ENCODE measurements at regions not wholly inside any gene's neighbourhood (a gene's known extent, or its start where the extent isn't known, plus 50 kb on each side); places are given as distances from the start of the nearest gene placed in this dataset.

- ChIA-PET POLR2A (interaction anchor here (0.6 to 1.0 kb wide), 2 partner anchors 52 to 295 kb away, joined by 3 to 4 read pairs; partner anchors contain the start of gene PTGER4), CTCF (interaction anchor here (1.0 to 1.3 kb wide), 3 partner anchors 16 to 100 kb away, joined by 3 read pairs; no protein-coding TSS in a partner anchor)
- DNase-seq, result peak in 2 of 3 donors; percentile 47 to 54
- H3K4me3 ChIP-seq (ENCODE audit: control insufficient read depth in 1 of 7, extremely low read depth in 1 of 7, insufficient read depth in 4 of 7, low read depth in 2 of 7, low read length in 6 of 7), result peak overlapping the region in 1 of 7 experiments; percentile 0
- H3K36me3 ChIP-seq (ENCODE audit: control insufficient read depth in 4 of 4, insufficient read depth in 4 of 4, low read length in 3 of 4), result no peaks in the 10 kb centered on the region
- peaks cover 21 to 56% (median 42%) of the 10 kb centered on the region in 4 experiments for H3K4me1 ChIP-seq (ENCODE audit: control extremely low read depth in 1 of 4, control insufficient read depth in 4 of 4, insufficient read depth in 4 of 4, low read length in 3 of 4)
- WGBS (ENCODE audit: insufficient coverage), result no CpG with 5 or more reads among the region's 3 CpGs
- no peak overlapping the region for H3K27ac ChIP-seq (ENCODE audit: insufficient read depth in 1 of 2, low read depth in 1 of 2, low read length in 2 of 2, poor library complexity in 1 of 2, severe bottlenecking in 2 of 2)
- no peaks in the 10 kb centered on the region for H3K27me3 ChIP-seq (replicated peaks in 2 of 5; ENCODE audit: control insufficient read depth in 4 of 5, insufficient read depth in 5 of 5, low read length in 4 of 5)
- H3K9me3 ChIP-seq (ENCODE audit: control extremely low read depth in 1 of 5, control insufficient read depth in 4 of 5, insufficient read depth in 2 of 5, low read depth in 1 of 5, low read length in 4 of 5), result peaks cover 0 to 2% (median 0%) of the 10 kb centered on the region in 5 experiments
Measured at GRCh38 chr5:40384782-40385390, 294.8 kb upstream of the PTGER4 start.

GRCh38 chr5:40383749-40384651 is 295.7 kb upstream of the PTGER4 start:
- no peaks in the 10 kb centered on the region for H3K36me3 ChIP-seq (ENCODE audit: control insufficient read depth in 4 of 4, insufficient read depth in 4 of 4, low read length in 3 of 4)
- H3K9me3 ChIP-seq (ENCODE audit: control extremely low read depth in 1 of 5, control insufficient read depth in 4 of 5, insufficient read depth in 2 of 5, low read depth in 1 of 5, low read length in 4 of 5), result peaks cover 0 to 2% (median 0%) of the 10 kb centered on the region in 5 experiments
- no peak for DNase-seq
- ChIA-PET POLR2A (interaction anchor here (0.6 kb wide), 1 partner anchor 341 kb away, joined by 4 read pairs; no protein-coding TSS in a partner anchor), CTCF (interaction anchor here (0.6 to 1.0 kb wide), 3 partner anchors 16 to 1357 kb away, joined by 3 read pairs; no protein-coding TSS in a partner anchor)
- peaks cover 23 to 62% (median 44%) of the 10 kb centered on the region in 4 experiments for H3K4me1 ChIP-seq (ENCODE audit: control extremely low read depth in 1 of 4, control insufficient read depth in 4 of 4, insufficient read depth in 4 of 4, low read length in 3 of 4)
- H3K27me3 ChIP-seq (replicated peaks in 2 of 5; ENCODE audit: control insufficient read depth in 4 of 5, insufficient read depth in 5 of 5, low read length in 4 of 5), result no peaks in the 10 kb centered on the region
- no peak overlapping the region for H3K27ac ChIP-seq (ENCODE audit: insufficient read depth in 1 of 2, low read depth in 1 of 2, low read length in 2 of 2, poor library complexity in 1 of 2, severe bottlenecking in 2 of 2)
- 80% methylated on average over 1 of the region's 3 CpGs for WGBS (ENCODE audit: insufficient coverage)
- H3K4me3 ChIP-seq (ENCODE audit: control insufficient read depth in 1 of 7, extremely low read depth in 1 of 7, insufficient read depth in 4 of 7, low read depth in 2 of 7, low read length in 6 of 7), result no peak overlapping the region

GRCh38 chr5:40381676-40382363 is 297.9 kb upstream of the PTGER4 start:
- H3K4me1 ChIP-seq (ENCODE audit: control extremely low read depth in 1 of 4, control insufficient read depth in 4 of 4, insufficient read depth in 4 of 4, low read length in 3 of 4), result peaks cover 28 to 53% (median 41%) of the 10 kb centered on the region in 4 experiments
- no peaks in the 10 kb centered on the region for H3K27me3 ChIP-seq (replicated peaks in 2 of 5; ENCODE audit: control insufficient read depth in 4 of 5, insufficient read depth in 5 of 5, low read length in 4 of 5)
- H3K27ac ChIP-seq (ENCODE audit: insufficient read depth in 1 of 2, low read depth in 1 of 2, low read length in 2 of 2, poor library complexity in 1 of 2, severe bottlenecking in 2 of 2), result no peak overlapping the region
- DNase-seq, result no peak
- H3K9me3 ChIP-seq (ENCODE audit: control extremely low read depth in 1 of 5, control insufficient read depth in 4 of 5, insufficient read depth in 2 of 5, low read depth in 1 of 5, low read length in 4 of 5), result peaks cover 0 to 2% (median 0%) of the 10 kb centered on the region in 5 experiments
- no CpG with 5 or more reads among the region's 4 CpGs for WGBS (ENCODE audit: insufficient coverage)
- no peaks in the 10 kb centered on the region for H3K36me3 ChIP-seq (ENCODE audit: control insufficient read depth in 4 of 4, insufficient read depth in 4 of 4, low read length in 3 of 4)
- no peak overlapping the region for H3K4me3 ChIP-seq (ENCODE audit: control insufficient read depth in 1 of 7, extremely low read depth in 1 of 7, insufficient read depth in 4 of 7, low read depth in 2 of 7, low read length in 6 of 7)
- CTCF ChIA-PET, result no interaction called here
- POLR2A ChIA-PET, result no interaction called here

- DNase-seq, result no peak
- Histone ChIP-seq H3K4me1 (ENCODE audit: control extremely low read depth in 1 of 4, control insufficient read depth in 4 of 4, insufficient read depth in 4 of 4, low read length in 3 of 4) (peaks cover 26 to 48% (median 37%) of the 10 kb centered on the region in 4 experiments), H3K4me3 (ENCODE audit: control insufficient read depth in 1 of 7, extremely low read depth in 1 of 7, insufficient read depth in 4 of 7, low read depth in 2 of 7, low read length in 6 of 7) (no peak overlapping the region), H3K36me3 (ENCODE audit: control insufficient read depth in 4 of 4, insufficient read depth in 4 of 4, low read length in 3 of 4) (no peaks in the 10 kb centered on the region), H3K27ac (ENCODE audit: insufficient read depth in 1 of 2, low read depth in 1 of 2, low read length in 2 of 2, poor library complexity in 1 of 2, severe bottlenecking in 2 of 2) (no peak overlapping the region), H3K9me3 (ENCODE audit: control extremely low read depth in 1 of 5, control insufficient read depth in 4 of 5, insufficient read depth in 2 of 5, low read depth in 1 of 5, low read length in 4 of 5) (peaks cover 0 to 2% (median 0%) of the 10 kb centered on the region in 5 experiments), H3K27me3 (replicated peaks in 2 of 5; ENCODE audit: control insufficient read depth in 4 of 5, insufficient read depth in 5 of 5, low read length in 4 of 5) (no peaks in the 10 kb centered on the region)
- 100% methylated on average over 1 of the region's 4 CpGs for WGBS (ENCODE audit: insufficient coverage)
- POLR2A ChIA-PET, result no interaction called here
- CTCF ChIA-PET, result interaction anchor here (1.0 kb wide), 1 partner anchor 9 kb away, joined by 3 read pairs; no protein-coding TSS in a partner anchor
Measured at GRCh38 chr5:40381016-40381415, 298.7 kb upstream of the PTGER4 start.

- H3K36me3 ChIP-seq (ENCODE audit: control insufficient read depth in 4 of 4, insufficient read depth in 4 of 4, low read length in 3 of 4), result no peaks in the 10 kb centered on the region
- ChIA-PET CTCF (no interaction called here), POLR2A (interaction anchor here (0.6 kb wide), 2 partner anchors 230 to 250 kb away, joined by 3 to 5 read pairs; no protein-coding TSS in a partner anchor)
- H3K9me3 ChIP-seq (ENCODE audit: control extremely low read depth in 1 of 5, control insufficient read depth in 4 of 5, insufficient read depth in 2 of 5, low read depth in 1 of 5, low read length in 4 of 5), result peaks cover 0 to 2% (median 0%) of the 10 kb centered on the region in 5 experiments
- peak; percentile 45 to 92 (median 84) for DNase-seq
- peak overlapping the region in 1 of 7 experiments; percentile 30 for H3K4me3 ChIP-seq (ENCODE audit: control insufficient read depth in 1 of 7, extremely low read depth in 1 of 7, insufficient read depth in 4 of 7, low read depth in 2 of 7, low read length in 6 of 7)
- H3K4me1 ChIP-seq (ENCODE audit: control extremely low read depth in 1 of 4, control insufficient read depth in 4 of 4, insufficient read depth in 4 of 4, low read length in 3 of 4), result peaks cover 4 to 28% (median 18%) of the 10 kb centered on the region in 4 experiments
- peak overlapping the region; percentile 41 to 68 for H3K27ac ChIP-seq (ENCODE audit: insufficient read depth in 1 of 2, low read depth in 1 of 2, low read length in 2 of 2, poor library complexity in 1 of 2, severe bottlenecking in 2 of 2)
- WGBS (ENCODE audit: insufficient coverage), result 16% methylated on average over 3 of the region's 6 CpGs
- no peaks in the 10 kb centered on the region for H3K27me3 ChIP-seq (replicated peaks in 2 of 5; ENCODE audit: control insufficient read depth in 4 of 5, insufficient read depth in 5 of 5, low read length in 4 of 5)
Measured at GRCh38 chr5:40378396-40379177, 301.1 kb upstream of the PTGER4 start.

GRCh38 chr5:40376566-40376965 is 303.1 kb upstream of the PTGER4 start:
- H3K36me3 ChIP-seq (ENCODE audit: control insufficient read depth in 4 of 4, insufficient read depth in 4 of 4, low read length in 3 of 4), result no peaks in the 10 kb centered on the region
- H3K27me3 ChIP-seq (replicated peaks in 2 of 5; ENCODE audit: control insufficient read depth in 4 of 5, insufficient read depth in 5 of 5, low read length in 4 of 5), result no peaks in the 10 kb centered on the region
- peaks cover 0 to 25% (median 17%) of the 10 kb centered on the region in 4 experiments for H3K4me1 ChIP-seq (ENCODE audit: control extremely low read depth in 1 of 4, control insufficient read depth in 4 of 4, insufficient read depth in 4 of 4, low read length in 3 of 4)
- DNase-seq, result peak in 1 of 3 donors; percentile 28
- no peak overlapping the region for H3K27ac ChIP-seq (ENCODE audit: insufficient read depth in 1 of 2, low read depth in 1 of 2, low read length in 2 of 2, poor library complexity in 1 of 2, severe bottlenecking in 2 of 2)
- H3K9me3 ChIP-seq (ENCODE audit: control extremely low read depth in 1 of 5, control insufficient read depth in 4 of 5, insufficient read depth in 2 of 5, low read depth in 1 of 5, low read length in 4 of 5), result peaks cover 0 to 2% (median 0%) of the 10 kb centered on the region in 5 experiments
- WGBS (ENCODE audit: insufficient coverage), result no CpG with 5 or more reads among the region's 1 CpG
- no peak overlapping the region for H3K4me3 ChIP-seq (ENCODE audit: control insufficient read depth in 1 of 7, extremely low read depth in 1 of 7, insufficient read depth in 4 of 7, low read depth in 2 of 7, low read length in 6 of 7)
- POLR2A ChIA-PET, result no interaction called here
- CTCF ChIA-PET, result interaction anchor here (0.9 to 1.2 kb wide), 3 partner anchors 12 to 305 kb away, joined by 3 read pairs; no protein-coding TSS in a partner anchor

Data from common myeloid progenitor, CD34-positive (primary cell).